Osteoblast (primary cell): ENCODE measurements at regions not wholly inside any gene's neighbourhood (a gene's known extent, or its start where the extent isn't known, plus 50 kb on each side); places are given as distances from the start of the nearest gene placed in this dataset.

Experiments
- DNase-seq: peaks from one replicate; pipeline ENCODE4 v3.0.0; 2011; ENCODE audit warnings: low spot score, mixed read lengths; ENCODE audit not compliant: insufficient read length; ENCODE audit errors: missing footprints
- H2AFZ ChIP-seq: 2 replicates; pipeline ENCODE4 v1.6.0; 2011; ENCODE audit warnings: mild to moderate bottlenecking, low read length
- H3K27ac ChIP-seq: 2 replicates; pipeline ENCODE4 v1.5.1; 2011; ENCODE audit warnings: mild to moderate bottlenecking, low read depth, low read length, moderate library complexity
- H3K27me3 ChIP-seq: 2 replicates; pipeline ENCODE4 v1.6.0; 2012; ENCODE audit warnings: mild to moderate bottlenecking, control low read depth, inconsistent platforms, low read length, moderate library complexity; ENCODE audit not compliant: insufficient read depth
- H3K36me3 ChIP-seq: 2 replicates; pipeline ENCODE4 v1.5.1; 2011; ENCODE audit warnings: mild to moderate bottlenecking, low read length, control low read depth, moderate library complexity; ENCODE audit not compliant: insufficient read depth
- H3K4me1 ChIP-seq: 2 replicates; pipeline ENCODE4 v1.5.1; 2011; ENCODE audit warnings: mild to moderate bottlenecking, low read length, control low read depth, moderate library complexity; ENCODE audit not compliant: insufficient read depth
- H3K4me2 ChIP-seq: 2 replicates; pipeline ENCODE4 v1.6.0; 2011; ENCODE audit warnings: mild to moderate bottlenecking, low read length; ENCODE audit not compliant: insufficient read depth
- H3K4me3 ChIP-seq: fragments of 200-600 bp; sonication (generic); 3 replicates; pipeline ENCODE4 v1.5.1; 2012; ENCODE audit warnings: mild to moderate bottlenecking, low read length, inconsistent platforms; ENCODE audit not compliant: insufficient read depth
- H3K79me2 ChIP-seq: 2 replicates; pipeline ENCODE4 v1.6.0; 2012; ENCODE audit warnings: mild to moderate bottlenecking, low read length, control low read depth, inconsistent platforms; ENCODE audit not compliant: insufficient read depth
- H3K9me3 ChIP-seq: 2 replicates; pipeline ENCODE4 v1.5.1; 2011; ENCODE audit warnings: low read depth, low read length, control low read depth
- H4K20me1 ChIP-seq: 2 replicates; pipeline ENCODE4 v1.6.0; 2012; ENCODE audit warnings: mild to moderate bottlenecking, low read length, control low read depth; ENCODE audit not compliant: insufficient read depth
- CTCF ChIP-seq: IDR thresholded peaks from 2 replicates; pipeline ENCODE4 v1.5.1; 2011; ENCODE audit warnings: mild to moderate bottlenecking, low read depth, low read length, moderate library complexity; ENCODE audit errors: extremely low read depth

- Histone ChIP-seq H3K27me3 (no peaks in the 10 kb centered on the region), H2AFZ (no peak overlapping the region), H3K9me3 (no peaks in the 10 kb centered on the region), H3K36me3 (no peaks in the 10 kb centered on the region), H4K20me1 (no peaks in the 10 kb centered on the region), H3K4me2 (no peak overlapping the region), H3K4me3 (no peak overlapping the region), H3K79me2 (no peaks in the 10 kb centered on the region), H3K4me1 (no peaks in the 10 kb centered on the region), H3K27ac (no peak overlapping the region)
- TF ChIP-seq CTCF, result no peak
- DNase-seq, result no peak
These were observed 150.5 kb downstream of the YTHDC2 start for GRCh38 chr5:113663879-113664541.

GRCh38 chr5:113673041-113673440 is 159.5 kb downstream of the YTHDC2 start:
- DNase-seq, result no peak
- Histone ChIP-seq H3K9me3 (no peaks in the 10 kb centered on the region), H3K4me2 (no peak overlapping the region)

GRCh38 chr5:113675166-113675565 is 161.7 kb downstream of the YTHDC2 start:
- no peak for TF ChIP-seq CTCF
- Histone ChIP-seq H3K36me3 (no peaks in the 10 kb centered on the region), H3K79me2 (no peaks in the 10 kb centered on the region), H3K4me3 (no peak overlapping the region), H3K27me3 (no peaks in the 10 kb centered on the region), H3K9me3 (no peaks in the 10 kb centered on the region), H3K4me2 (no peak overlapping the region), H2AFZ (no peak overlapping the region), H4K20me1 (no peaks in the 10 kb centered on the region), H3K4me1 (no peaks in the 10 kb centered on the region), H3K27ac (no peak overlapping the region)
- no peak for DNase-seq

More at GRCh38 chr5:113673041-113673440, 159.5 kb downstream of the YTHDC2 start:
- TF ChIP-seq CTCF, result no peak
- Histone ChIP-seq H3K27ac (no peak overlapping the region), H3K4me1 (no peaks in the 10 kb centered on the region), H3K27me3 (no peaks in the 10 kb centered on the region), H3K79me2 (no peaks in the 10 kb centered on the region), H2AFZ (no peak overlapping the region), H3K4me3 (no peak overlapping the region), H3K36me3 (no peaks in the 10 kb centered on the region), H4K20me1 (no peaks in the 10 kb centered on the region)

GRCh38 chr5:113678202-113678601 is 164.7 kb downstream of the YTHDC2 start:
- Histone ChIP-seq H3K9me3 (no peaks in the 10 kb centered on the region), H3K4me2 (no peak overlapping the region), H3K79me2 (no peaks in the 10 kb centered on the region), H3K36me3 (no peaks in the 10 kb centered on the region), H3K4me3 (no peak overlapping the region), H3K27me3 (no peaks in the 10 kb centered on the region), H3K4me1 (no peaks in the 10 kb centered on the region), H2AFZ (no peak overlapping the region), H4K20me1 (no peaks in the 10 kb centered on the region), H3K27ac (no peak overlapping the region)
- no peak for DNase-seq
- TF ChIP-seq CTCF, result no peak
